Hepatocyte (in vitro differentiated cells): ENCODE measurements at regions not wholly inside any gene's neighbourhood (a gene's known extent, or its start where the extent isn't known, plus 50 kb on each side); places are given as distances from the start of the nearest gene placed in this dataset.
A peak's percentile ranks its signal among the peaks of the same experiment; 100 is the strongest.

Source experiments
- DNase-seq: peaks from one replicate; pipeline ENCODE4 v3.0.0-alpha.2; 2016; ENCODE audit warnings: low spot score
- H2AFZ ChIP-seq: fragments of 200-600 bp; sonication (generic); 2 replicates; pipeline ENCODE4 v1.6.0; 2016; ENCODE audit warnings: antibody characterized with exemption, mild to moderate bottlenecking
- H3K27ac ChIP-seq: fragments of 200-600 bp; sonication (generic); 2 replicates; pipeline ENCODE4 v1.5.1; 2016; ENCODE audit warnings: mild to moderate bottlenecking
- H3K27me3 ChIP-seq: fragments of 200-600 bp; sonication (generic); 2 replicates; pipeline ENCODE4 v1.6.1; 2016
- H3K36me3 ChIP-seq: fragments of 200-600 bp; sonication (generic); replicated peaks from 2 replicates; pipeline ENCODE4 v1.5.1; 2016; ENCODE audit warnings: low read depth; ENCODE audit not compliant: insufficient read depth
- H3K4me1 ChIP-seq: fragments of 200-600 bp; sonication (generic); 2 replicates; pipeline ENCODE4 v1.5.1; 2016; ENCODE audit warnings: mild to moderate bottlenecking, moderate library complexity; ENCODE audit not compliant: insufficient read depth
- H3K4me2 ChIP-seq: fragments of 200-600 bp; sonication (generic); 2 replicates; pipeline ENCODE4 v1.6.0; 2016
- H3K4me3 ChIP-seq: fragments of 200-600 bp; sonication (generic); 2 replicates; pipeline ENCODE4 v1.5.1; 2016; ENCODE audit warnings: mild to moderate bottlenecking
- H3K79me2 ChIP-seq: fragments of 200-600 bp; sonication (generic); 2 replicates; pipeline ENCODE4 v1.6.0; 2017; ENCODE audit warnings: mild to moderate bottlenecking
- H3K9me2 ChIP-seq: fragments of 200-600 bp; sonication (generic); replicated peaks from 2 replicates; pipeline ENCODE4 v1.6.0; 2017; ENCODE audit warnings: mild to moderate bottlenecking; ENCODE audit not compliant: insufficient read depth
- H3K9me3 ChIP-seq: fragments of 200-600 bp; sonication (generic); 2 replicates; pipeline ENCODE4 v1.5.1; 2016; ENCODE audit warnings: low read depth, mild to moderate bottlenecking
- H4K20me1 ChIP-seq: fragments of 200-600 bp; sonication (generic); 2 replicates; pipeline ENCODE4 v1.6.0; 2016; ENCODE audit warnings: mild to moderate bottlenecking; ENCODE audit not compliant: insufficient read depth, poor library complexity, severe bottlenecking
- EZH2 ChIP-seq: fragments of 200-600 bp; sonication (generic); IDR thresholded peaks from 2 replicates; pipeline ENCODE4 v1.6.1; 2016; ENCODE audit warnings: antibody characterized with exemption, mild to moderate bottlenecking, borderline replicate concordance
- EZH2phosphoT487 ChIP-seq: fragments of 200-600 bp; sonication (generic); IDR thresholded peaks from one replicate; pipeline ENCODE4 v1.6.1; 2018; ENCODE audit warnings: antibody characterized with exemption, mild to moderate bottlenecking, low read depth, moderate library complexity; ENCODE audit not compliant: unreplicated experiment, severe bottlenecking
- WGBS: methylation state at CpG from one replicate; pipeline ENCODE4 v1.1.6; 2016; ENCODE audit warnings: low lambda C conversion rate; ENCODE audit errors: missing lambda C conversion rate; 5-methylcytosine and 5-hydroxymethylcytosine counted together
- TF ChIP-seq, protein P1 (sequence below): fragments of 200-600 bp; sonication (generic); IDR thresholded peaks from 2 replicates; pipeline ENCODE4 v1.5.1; 2016; ENCODE audit warnings: antibody characterized with exemption, mild to moderate bottlenecking; ENCODE audit not compliant: poor library complexity

DNA sequence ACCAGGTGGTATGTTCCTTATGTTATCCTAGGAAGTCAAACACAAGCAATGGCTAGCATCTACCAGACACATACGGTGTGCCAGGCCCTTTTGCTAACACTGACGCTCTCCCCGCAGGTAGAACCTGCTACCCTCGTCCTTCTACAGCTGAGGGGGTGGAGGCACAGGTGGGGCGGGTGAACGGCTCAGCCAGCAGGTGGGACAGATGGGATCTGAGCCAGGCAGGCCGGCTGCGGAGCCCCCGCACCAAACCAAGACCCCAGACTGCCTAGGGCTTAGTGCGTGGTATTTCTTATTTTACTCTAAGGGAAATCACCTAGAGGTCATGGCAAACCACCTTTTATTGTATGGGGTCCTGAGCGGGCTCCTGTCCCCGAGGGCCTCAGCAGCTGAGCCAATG is 53.9 kb upstream of the PCSK6 start:
- H3K79me2 ChIP-seq, result no peaks in the 10 kb centered on the region
- H3K4me2 ChIP-seq, result no peak overlapping the region
- H3K36me3 ChIP-seq, result no peaks in the 10 kb centered on the region
- no peaks in the 10 kb centered on the region for H3K27me3 ChIP-seq
- no peaks in the 10 kb centered on the region for H4K20me1 ChIP-seq
- H3K27ac ChIP-seq, result no peak overlapping the region
- H2AFZ ChIP-seq, result no peak overlapping the region
- no peaks in the 10 kb centered on the region for H3K9me2 ChIP-seq
- TF ChIP-seq EZH2phosphoT487 (no peak), EZH2 (no peak)
- TF ChIP-seq, protein P1, sequence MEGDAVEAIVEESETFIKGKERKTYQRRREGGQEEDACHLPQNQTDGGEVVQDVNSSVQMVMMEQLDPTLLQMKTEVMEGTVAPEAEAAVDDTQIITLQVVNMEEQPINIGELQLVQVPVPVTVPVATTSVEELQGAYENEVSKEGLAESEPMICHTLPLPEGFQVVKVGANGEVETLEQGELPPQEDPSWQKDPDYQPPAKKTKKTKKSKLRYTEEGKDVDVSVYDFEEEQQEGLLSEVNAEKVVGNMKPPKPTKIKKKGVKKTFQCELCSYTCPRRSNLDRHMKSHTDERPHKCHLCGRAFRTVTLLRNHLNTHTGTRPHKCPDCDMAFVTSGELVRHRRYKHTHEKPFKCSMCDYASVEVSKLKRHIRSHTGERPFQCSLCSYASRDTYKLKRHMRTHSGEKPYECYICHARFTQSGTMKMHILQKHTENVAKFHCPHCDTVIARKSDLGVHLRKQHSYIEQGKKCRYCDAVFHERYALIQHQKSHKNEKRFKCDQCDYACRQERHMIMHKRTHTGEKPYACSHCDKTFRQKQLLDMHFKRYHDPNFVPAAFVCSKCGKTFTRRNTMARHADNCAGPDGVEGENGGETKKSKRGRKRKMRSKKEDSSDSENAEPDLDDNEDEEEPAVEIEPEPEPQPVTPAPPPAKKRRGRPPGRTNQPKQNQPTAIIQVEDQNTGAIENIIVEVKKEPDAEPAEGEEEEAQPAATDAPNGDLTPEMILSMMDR, result no peak
- 85% methylated on average over 12 of the region's 12 CpGs for WGBS
- H3K9me3 ChIP-seq, result no peaks in the 10 kb centered on the region
- H3K4me1 ChIP-seq, result no peaks in the 10 kb centered on the region
- no peak for DNase-seq
- no peak overlapping the region for H3K4me3 ChIP-seq

DNA sequence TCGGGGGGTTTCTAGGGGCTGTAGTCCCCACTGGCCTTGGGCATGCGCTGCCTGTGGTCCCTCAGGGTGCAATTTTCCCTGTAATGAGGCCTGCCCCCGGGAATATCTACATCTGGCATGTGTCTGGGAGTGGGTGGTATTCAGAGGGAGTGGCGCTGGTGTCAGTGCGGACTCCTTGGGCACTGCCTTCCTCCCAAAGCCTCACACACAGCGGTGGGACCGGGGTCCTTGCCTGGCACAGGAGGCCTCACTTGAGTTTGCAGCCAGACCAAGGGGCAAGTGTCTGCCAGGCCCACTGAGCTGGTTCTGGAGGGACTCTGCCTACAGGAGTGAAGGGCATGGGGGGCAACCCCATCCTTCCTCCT is 53.5 kb upstream of the PCSK6 start:
- Histone ChIP-seq H3K4me2 (no peak overlapping the region), H3K9me2 (no peaks in the 10 kb centered on the region), H3K79me2 (no peaks in the 10 kb centered on the region), H3K27me3 (no peaks in the 10 kb centered on the region), H3K9me3 (no peaks in the 10 kb centered on the region), H3K4me1 (no peaks in the 10 kb centered on the region), H4K20me1 (no peaks in the 10 kb centered on the region), H2AFZ (no peak overlapping the region), H3K27ac (no peak overlapping the region), H3K4me3 (no peak overlapping the region), H3K36me3 (no peaks in the 10 kb centered on the region)
- TF ChIP-seq, protein P1, result no peak
- TF ChIP-seq EZH2phosphoT487 (no peak), EZH2 (no peak)
- WGBS, result 95% methylated on average over 7 of the region's 7 CpGs
- DNase-seq, result no peak

DNA sequence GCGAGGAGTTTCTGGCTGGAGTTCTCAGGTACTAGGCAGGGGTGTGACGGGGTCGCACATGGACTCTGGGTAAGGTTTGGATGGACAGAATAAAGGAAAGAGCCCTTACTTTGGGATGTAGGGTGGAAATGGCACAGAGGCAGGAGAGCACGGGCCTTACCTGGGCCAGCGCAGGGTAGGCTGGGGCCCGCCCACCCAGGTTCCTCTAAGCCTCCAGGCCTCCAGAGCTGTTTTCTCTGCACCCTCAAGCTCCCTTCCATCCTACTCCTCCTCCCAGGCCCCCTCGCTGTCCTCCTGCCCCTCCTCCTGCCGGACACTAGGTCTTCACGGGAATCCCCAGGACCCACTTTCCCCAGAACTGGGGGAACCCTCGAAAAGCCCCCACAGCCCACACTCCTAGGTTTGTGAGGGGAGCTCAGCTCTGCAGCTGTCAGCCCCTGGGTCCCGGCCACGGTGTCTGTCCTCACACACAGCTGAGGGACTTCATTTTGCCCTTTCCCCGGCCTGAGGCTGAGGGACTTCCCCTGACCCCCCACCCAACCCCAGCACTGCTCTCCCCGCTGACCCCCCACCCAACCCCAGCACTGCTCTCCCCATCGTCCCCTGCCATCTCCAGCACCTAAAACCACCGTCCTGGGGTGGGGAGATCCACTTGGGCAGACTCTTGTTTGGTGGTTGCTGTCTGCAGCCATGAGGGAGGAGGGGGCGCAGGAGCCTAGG is 53.0 kb upstream of the PCSK6 start:
- no peaks in the 10 kb centered on the region for H3K9me3 ChIP-seq
- H2AFZ ChIP-seq, result no peak overlapping the region
- TF ChIP-seq EZH2 (no peak), EZH2phosphoT487 (no peak)
- TF ChIP-seq, protein P1, result no peak
- no peaks in the 10 kb centered on the region for H3K9me2 ChIP-seq
- no peak overlapping the region for H3K4me2 ChIP-seq
- peaks cover 1% of the 10 kb centered on the region for H3K4me1 ChIP-seq
- no peaks in the 10 kb centered on the region for H3K36me3 ChIP-seq
- peak; percentile 55 for DNase-seq
- no peaks in the 10 kb centered on the region for H4K20me1 ChIP-seq
- no peak overlapping the region for H3K27ac ChIP-seq
- no peaks in the 10 kb centered on the region for H3K27me3 ChIP-seq
- 89% methylated on average over 17 of the region's 17 CpGs for WGBS
- no peak overlapping the region for H3K4me3 ChIP-seq
- no peaks in the 10 kb centered on the region for H3K79me2 ChIP-seq
